IMR-90 (cell line): ENCODE measurements at regions not wholly inside any gene's neighbourhood (a gene's known extent, or its start where the extent isn't known, plus 50 kb on each side); places are given as distances from the start of the nearest gene placed in this dataset.

Experiments used
- ATAC-seq: fragments of 200-7000 bp; cut with Tn5 transposase; 2 replicates; pipeline ENCODE4 v1.9.1; 2020; ENCODE audit warnings: low read depth, mild to moderate bottlenecking, moderate library complexity
- BruUV-seq: library from RNA; stranded (reverse); fragments of 400-500 nt; replicated peaks from 2 replicates; lab custom pipeline; 2021; lab: Mats Ljungman, UMichigan
- CTCF ChIA-PET: fragments of 300-600 bp; formaldehyde crosslinking; extraction: SDS; loops from one replicate; lab custom pipeline; 2021; ENCODE audit warnings: antibody characterized with exemption; lab: Yijun Ruan, JAX
- POLR2A ChIA-PET: fragments of 300-600 bp; sonication (Branson Sonifier 250); formaldehyde crosslinking; loops from one replicate; lab custom pipeline; 2022; ENCODE audit warnings: antibody characterized with exemption; ENCODE audit not compliant: unreplicated experiment; lab: Charles Lee
- DNase-seq: peaks from one replicate; pipeline ENCODE4 v3.0.0; 2013
- H2AFZ ChIP-seq: replicated peaks from 2 replicates; pipeline ENCODE3; 2013; ENCODE audit warnings: low read length, mild to moderate bottlenecking; ENCODE audit not compliant: poor library complexity
- H2AK5ac ChIP-seq: 2 replicates; pipeline ENCODE4 v1.6.1; 2013; ENCODE audit warnings: low read depth, low read length, inconsistent platforms
- H2AK9ac ChIP-seq: replicated peaks from 2 replicates; pipeline ENCODE3; 2013; ENCODE audit warnings: mild to moderate bottlenecking, low read depth, low read length, moderate library complexity; ENCODE audit not compliant: poor library complexity
- H2BK120ac ChIP-seq: 2 replicates; pipeline ENCODE4 v1.6.1; 2013; ENCODE audit warnings: low read depth, low read length, inconsistent platforms
- H2BK15ac ChIP-seq: 3 replicates; pipeline ENCODE4 v1.6.1; 2013; ENCODE audit warnings: low read depth, low read length, inconsistent platforms
- H2BK20ac ChIP-seq: 2 replicates; pipeline ENCODE4 v1.6.1; 2013; ENCODE audit warnings: low read depth, mild to moderate bottlenecking, inconsistent platforms, low read length, moderate library complexity
- H2BK5ac ChIP-seq: 2 replicates; pipeline ENCODE4 v1.6.1; 2013; ENCODE audit warnings: mild to moderate bottlenecking, low read depth, low read length, inconsistent platforms; ENCODE audit not compliant: poor library complexity, severe bottlenecking
- H3K14ac ChIP-seq: replicated peaks from 2 replicates; pipeline ENCODE4 v1.6.1; 2013; ENCODE audit warnings: low read depth, low read length, inconsistent platforms
- H3K18ac ChIP-seq: 2 replicates; pipeline ENCODE4 v1.6.1; 2013; ENCODE audit warnings: low read depth, low read length, control low read depth
- H3K23ac ChIP-seq: 2 replicates; pipeline ENCODE4 v1.6.1; 2013; ENCODE audit warnings: low read depth, low read length, inconsistent platforms
- H3K27ac ChIP-seq: 2 replicates; pipeline ENCODE4 v1.5.1; 2013; ENCODE audit warnings: mild to moderate bottlenecking, control low read depth, low read length; ENCODE audit not compliant: insufficient read depth
- H3K27me3 ChIP-seq: 2 replicates; pipeline ENCODE4 v1.6.1; 2013; ENCODE audit warnings: low read length; ENCODE audit not compliant: control insufficient read depth, insufficient read depth
- H3K36me3 ChIP-seq: 2 replicates; pipeline ENCODE4 v1.6.1; 2013; ENCODE audit warnings: low read length, mixed read lengths; ENCODE audit not compliant: control insufficient read depth, insufficient read depth
- H3K4ac ChIP-seq: 2 replicates; pipeline ENCODE4 v1.6.1; 2013; ENCODE audit warnings: low read depth, low read length, inconsistent platforms
- H3K4me1 ChIP-seq: 2 replicates; pipeline ENCODE4 v1.6.1; 2013; ENCODE audit warnings: low read length, mixed read lengths; ENCODE audit not compliant: control insufficient read depth, insufficient read depth
- H3K4me2 ChIP-seq: 2 replicates; pipeline ENCODE4 v1.6.1; 2013; ENCODE audit warnings: low read depth, mild to moderate bottlenecking, control low read depth, low read length, moderate library complexity
- H3K4me3 ChIP-seq: 2 replicates; pipeline ENCODE4 v1.5.1; 2013; ENCODE audit warnings: low read depth, mild to moderate bottlenecking, control low read depth, low read length, moderate library complexity; ENCODE audit not compliant: insufficient read depth
- H3K56ac ChIP-seq: 2 replicates; pipeline ENCODE4 v1.6.1; 2013; ENCODE audit warnings: low read length, inconsistent platforms; ENCODE audit not compliant: insufficient read depth; ENCODE audit errors: extremely low read depth
- H3K79me1 ChIP-seq, 2 experiments: 2 replicates each; pipeline ENCODE4 v1.6.1; 2013; ENCODE audit warnings: low read length in 2 of 2, inconsistent platforms in 1 of 2, low read depth in 1 of 2
- H3K9ac ChIP-seq: 2 replicates; pipeline ENCODE4 v1.6.1; 2013; ENCODE audit warnings: low read depth, low read length, control low read depth
- H3K9me1 ChIP-seq: 2 replicates; pipeline ENCODE4 v1.6.1; 2013; ENCODE audit warnings: low read length, inconsistent platforms; ENCODE audit not compliant: insufficient read depth
- H3K9me3 ChIP-seq: 2 replicates; pipeline ENCODE4 v1.6.1; 2013; ENCODE audit warnings: low read length; ENCODE audit not compliant: control insufficient read depth, insufficient read depth
- H4K20me1 ChIP-seq: 2 replicates; pipeline ENCODE4 v1.6.1; 2013; ENCODE audit warnings: low read length, inconsistent platforms; ENCODE audit not compliant: insufficient read depth
- H4K5ac ChIP-seq: 2 replicates; pipeline ENCODE4 v1.6.1; 2013; ENCODE audit warnings: mild to moderate bottlenecking, low read depth, low read length, control low read depth
- H4K8ac ChIP-seq, 2 experiments: 2 replicates each; pipeline ENCODE4 v1.6.1; 2013; ENCODE audit warnings: low read depth in 2 of 2, low read length in 2 of 2, control low read depth in 1 of 2, inconsistent platforms in 1 of 2
- H4K91ac ChIP-seq: 2 replicates; pipeline ENCODE4 v1.6.1; 2013; ENCODE audit warnings: low read depth, low read length, inconsistent platforms; ENCODE audit not compliant: insufficient read depth
- MXI1 ChIP-seq: IDR thresholded peaks from 2 replicates; pipeline ENCODE4 v1.6.1; 2012; ENCODE audit warnings: low read depth, mild to moderate bottlenecking, low read length, moderate library complexity, borderline replicate concordance
- RCOR1 ChIP-seq: IDR thresholded peaks from 2 replicates; pipeline ENCODE4 v1.6.1; 2012; ENCODE audit warnings: mild to moderate bottlenecking, low read length, improper control_type of control experiment; ENCODE audit not compliant: insufficient replicate concordance
- WGBS, 2 experiments: methylation state at CpG; one replicate each; pipeline versions ENCODE4 v1.1.5 to v1.1.7; 2013; ENCODE audit warnings: missing lambda C conversion rate in 2 of 2; ENCODE audit not compliant: insufficient read length in 1 of 2; ENCODE audit errors: extremely low coverage in 2 of 2; 5-methylcytosine and 5-hydroxymethylcytosine counted together
- dilution Hi-C: fragments of 300-500 bp; cut with HindIII; formaldehyde crosslinking; loops from one replicate; pipeline ENCODE4 v1.14.3; 2018; ENCODE audit warnings: low sequenced_read_pairs; ENCODE audit not compliant: unreplicated experiment
- in situ Hi-C: fragments of 300-500 bp; cut with MboI; formaldehyde crosslinking; loops from 3 replicates; pipeline ENCODE4 v1.14.3; 2019; ENCODE audit warnings: low sequenced_read_pairs, inconsistent platforms, mixed read lengths
- intact Hi-C: fragments of 100-400 bp; cut with micrococcal nuclease; formaldehyde crosslinking; loops from 2 replicates; pipeline ENCODE4 v1.10.0; 2022

DNA sequence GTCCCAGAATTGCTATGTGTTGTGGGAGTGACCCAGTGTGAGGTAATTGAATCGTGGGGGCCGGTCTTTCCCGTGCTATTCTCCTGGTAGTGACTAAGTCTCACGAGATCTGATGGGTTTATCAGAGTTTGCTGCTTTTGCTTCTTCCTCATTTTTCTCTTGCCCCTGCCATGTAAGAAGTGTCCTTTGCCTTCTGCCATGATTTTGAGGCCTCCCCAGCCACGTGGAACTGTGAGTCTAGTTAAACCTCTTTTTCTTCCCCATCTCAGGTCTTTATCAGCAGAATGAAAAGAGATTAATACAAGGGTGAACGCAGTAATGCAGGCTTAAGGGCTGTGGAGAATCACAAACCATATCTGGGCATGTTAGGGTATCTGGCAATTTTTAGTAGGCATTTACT, 624.0 kb downstream of the USP25 start:
- no peak for TF ChIP-seq MXI1
- TF ChIP-seq RCOR1 = no peak
- POLR2A ChIA-PET = no interaction called here
- no peak overlapping the region for H3K27ac ChIP-seq

More for the DNA sequence above, 624.0 kb downstream of the USP25 start:
- dilution Hi-C loops = no loop called here
- BruUV-seq = no TSS peak
- Histone ChIP-seq H3K4me3 (no peak overlapping the region), H4K5ac (no peak overlapping the region), H3K18ac (no peak overlapping the region), H3K36me3 (no peaks in the 10 kb centered on the region), H2BK15ac (no peak overlapping the region), H3K9me3 (no peaks in the 10 kb centered on the region), H2AK9ac (no peak overlapping the region), H3K4me2 (no peak overlapping the region), H2BK20ac (no peak overlapping the region), H4K20me1 (no peaks in the 10 kb centered on the region), H4K91ac (no peak overlapping the region), H3K27me3 (no peaks in the 10 kb centered on the region), H3K56ac (no peak overlapping the region), H3K23ac (no peak overlapping the region), H3K9ac (no peak overlapping the region), H2BK120ac (no peak overlapping the region), H3K14ac (no peak overlapping the region), H3K9me1 (no peaks in the 10 kb centered on the region), H3K4me1 (no peaks in the 10 kb centered on the region), H2AFZ (no peak overlapping the region), H2AK5ac (no peak overlapping the region), H3K79me1 (no peaks in the 10 kb centered on the region), H2BK5ac (no peak overlapping the region), H4K8ac (no peak overlapping the region), H3K4ac (no peak overlapping the region)
- CTCF ChIA-PET = no interaction called here
- in situ Hi-C loops = no loop called here
- intact Hi-C loops = no loop called here
- WGBS, 2 experiments = no CpG with 5 or more reads among the region's 6 CpGs
- no peak for DNase-seq
- no peak for ATAC-seq
